HCT116 (cell line): ENCODE measurements at regions not wholly inside any gene's neighbourhood (a gene's known extent, or its start where the extent isn't known, plus 50 kb on each side); places are given as distances from the start of the nearest gene placed in this dataset.

ENCODE experiments used
- CBX3 ChIP-seq: IDR thresholded peaks from 2 replicates; pipeline ENCODE4 v1.6.1; 2012; ENCODE audit warnings: low read depth
- EZH2phosphoT487 ChIP-seq: fragments of 200-600 bp; IDR thresholded peaks from 2 replicates; pipeline ENCODE4 v1.6.1; 2018; ENCODE audit warnings: antibody characterized with exemption, borderline replicate concordance
- JUND ChIP-seq: IDR thresholded peaks from 2 replicates; pipeline ENCODE4 v1.6.1; 2012
- MAX ChIP-seq: IDR thresholded peaks from 2 replicates; pipeline ENCODE4 v1.6.1; 2012
- POLR2AphosphoS5 ChIP-seq: IDR thresholded peaks from 2 replicates; pipeline ENCODE4 v1.6.1; 2011; ENCODE audit warnings: mild to moderate bottlenecking, low read depth, low read length, moderate library complexity
- RAD21 ChIP-seq: IDR thresholded peaks from 2 replicates; pipeline ENCODE4 v1.6.1; 2012; ENCODE audit warnings: low read depth, mild to moderate bottlenecking
- SP1 ChIP-seq: IDR thresholded peaks from 2 replicates; pipeline ENCODE4 v1.6.1; 2012; ENCODE audit warnings: low read depth
- YY1 ChIP-seq: IDR thresholded peaks from 2 replicates; pipeline ENCODE4 v1.6.1; 2011; ENCODE audit warnings: low read length, low read depth, moderate library complexity, mild to moderate bottlenecking; ENCODE audit not compliant: insufficient replicate concordance; ENCODE audit errors: extremely low read depth
- ZNF274 ChIP-seq: fragments of 200-500 bp; sonication (Bioruptor generic); IDR thresholded peaks from 2 replicates; pipeline ENCODE4 v1.6.1; 2014; ENCODE audit warnings: mild to moderate bottlenecking, low read depth, low read length, inconsistent platforms

- TF ChIP-seq ZNF274 (no peak), RAD21 (no peak), YY1 (no peak), MAX (no peak), EZH2phosphoT487 (no peak), CBX3 (no peak), SP1 (no peak), JUND (no peak), POLR2AphosphoS5 (no peak)
Measured at GRCh38 chr6:133799043-133799442, 89.9 kb upstream of the TCF21 start.
